HuH-7.5 (cell line): ENCODE measurements at regions not wholly inside any gene's neighbourhood (a gene's known extent, or its start where the extent isn't known, plus 50 kb on each side); places are given as distances from the start of the nearest gene placed in this dataset.
"Not testable (repeated sequence)": the region's sequence is repeated elsewhere in the genome, so short reads cannot be mapped to it uniquely, and the experiment has no call there.

Experiments used
- DNase-seq: peaks from one replicate; pipeline ENCODE4 v3.0.0; 2011; ENCODE audit warnings: low spot score

DNA sequence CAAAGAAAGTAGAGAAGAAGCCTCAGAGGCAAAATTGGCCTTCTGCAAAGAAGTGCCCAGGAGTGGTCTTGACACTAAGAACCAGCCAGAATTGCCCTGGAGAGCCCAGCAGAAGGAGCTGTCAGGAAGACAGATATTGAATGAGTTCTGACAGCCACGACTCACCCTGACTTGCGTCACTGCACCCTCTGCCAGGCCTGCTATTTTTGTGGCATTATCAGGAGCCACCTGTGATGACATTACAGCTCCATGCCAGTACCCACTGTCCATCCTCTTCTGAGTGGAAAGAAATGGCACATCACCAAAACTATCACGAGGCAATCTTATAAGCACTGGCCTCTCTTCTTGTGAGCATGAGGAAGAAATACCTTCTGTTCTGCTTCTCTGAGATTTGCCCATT, 67.7 kb downstream of the SMIM20 start:
- DNase-seq, result no peak

DNA sequence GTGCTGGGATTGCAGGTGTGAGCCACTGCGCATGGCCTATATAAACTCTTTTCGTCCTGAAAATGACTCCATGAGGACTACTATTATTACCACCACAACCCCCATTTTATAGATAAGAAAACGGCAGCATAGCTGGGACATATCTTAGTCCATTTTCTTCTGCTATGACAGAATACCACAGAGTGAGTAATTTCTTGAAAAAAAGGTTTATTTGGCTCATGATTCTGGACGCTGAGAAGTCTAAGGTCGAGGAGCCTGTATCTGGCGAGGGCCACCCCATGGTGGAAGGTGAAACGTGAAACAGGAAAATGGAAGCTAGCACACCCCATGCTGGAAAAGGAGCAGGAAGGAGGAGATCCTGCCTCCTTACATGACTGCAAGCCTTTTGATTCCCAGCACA, 68.9 kb downstream of the SMIM20 start:
- DNase-seq, result no peak

DNA sequence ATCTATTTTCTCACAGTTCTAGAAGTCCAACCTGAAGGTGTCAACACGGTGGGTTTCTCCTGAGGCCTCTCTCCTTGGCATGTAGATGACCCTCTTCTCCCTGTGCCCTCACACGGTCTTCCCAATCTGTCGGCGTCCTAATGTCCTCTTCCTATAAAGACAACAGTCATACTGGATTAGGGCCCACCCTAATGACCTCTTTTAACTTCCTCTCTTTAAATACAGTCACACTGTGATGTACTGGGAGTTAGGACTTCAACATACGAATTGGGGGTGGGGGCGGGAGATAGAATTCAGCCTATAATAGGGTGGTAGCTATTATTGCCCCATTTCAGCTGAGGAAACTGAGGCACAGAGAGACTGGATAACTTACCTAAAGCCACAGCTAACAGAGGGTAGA, 70.2 kb downstream of the SMIM20 start:
- DNase-seq, result no peak

DNA sequence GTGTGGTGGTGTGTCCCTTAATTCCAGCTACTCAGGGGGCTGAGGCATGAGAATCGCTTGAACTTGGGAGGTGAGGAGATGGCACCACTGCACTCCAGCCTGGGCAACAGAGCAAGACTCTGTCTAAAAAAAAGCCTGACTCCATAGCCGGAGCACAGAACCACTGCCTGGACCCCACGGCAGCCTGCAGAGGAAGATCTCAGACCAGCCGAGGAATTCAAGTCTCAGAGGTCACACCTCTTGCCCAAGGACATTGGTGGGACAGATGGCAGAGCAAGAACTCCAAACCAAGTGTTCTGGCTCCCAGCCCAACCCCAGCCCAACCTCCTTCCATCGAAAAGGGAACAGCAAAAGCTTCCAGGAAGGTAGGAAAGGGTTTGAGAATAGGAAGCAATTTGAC, 70.8 kb downstream of the SMIM20 start:
- DNase-seq, result no peak

DNA sequence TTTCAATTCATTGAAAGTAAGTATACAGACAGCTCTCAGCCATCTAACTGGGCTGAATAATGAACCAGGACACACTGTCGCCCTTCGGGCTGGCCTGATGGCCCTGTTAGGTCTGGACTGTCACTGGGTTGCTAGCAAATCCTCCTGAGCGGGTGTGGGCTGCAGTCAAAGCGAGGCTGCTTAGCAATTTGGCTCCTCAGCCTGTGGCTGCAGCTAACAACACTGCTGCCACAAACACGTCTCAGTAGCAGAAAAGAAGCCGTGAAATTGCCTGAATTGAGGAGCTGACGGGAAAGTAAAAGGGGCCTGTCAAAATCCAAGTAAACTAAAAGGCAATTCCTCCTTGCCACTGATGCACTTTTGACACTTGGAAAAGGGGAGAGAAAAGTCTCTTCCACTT, 72.8 kb downstream of the SMIM20 start:
- DNase-seq, result no peak

DNA sequence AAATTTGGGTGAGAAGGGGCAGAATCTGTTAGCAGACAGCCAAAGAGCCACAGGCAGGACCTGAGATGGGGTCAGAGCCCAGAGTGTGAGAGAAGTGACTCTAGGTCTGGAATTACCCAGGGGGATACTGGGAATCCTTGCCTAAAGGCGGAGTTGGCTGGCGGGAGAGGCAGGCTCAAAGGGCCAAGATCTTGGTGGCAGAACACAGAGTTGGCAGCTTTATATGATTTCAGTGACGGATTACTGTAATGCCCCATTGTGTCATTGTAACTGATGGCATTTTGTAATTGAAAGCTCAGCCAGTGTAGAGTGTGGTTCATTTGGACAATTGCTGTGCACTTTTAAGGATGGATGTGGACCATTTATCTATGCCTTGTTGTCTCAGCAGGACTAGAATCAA, 77.3 kb downstream of the SMIM20 start:
- no peak for DNase-seq

DNA sequence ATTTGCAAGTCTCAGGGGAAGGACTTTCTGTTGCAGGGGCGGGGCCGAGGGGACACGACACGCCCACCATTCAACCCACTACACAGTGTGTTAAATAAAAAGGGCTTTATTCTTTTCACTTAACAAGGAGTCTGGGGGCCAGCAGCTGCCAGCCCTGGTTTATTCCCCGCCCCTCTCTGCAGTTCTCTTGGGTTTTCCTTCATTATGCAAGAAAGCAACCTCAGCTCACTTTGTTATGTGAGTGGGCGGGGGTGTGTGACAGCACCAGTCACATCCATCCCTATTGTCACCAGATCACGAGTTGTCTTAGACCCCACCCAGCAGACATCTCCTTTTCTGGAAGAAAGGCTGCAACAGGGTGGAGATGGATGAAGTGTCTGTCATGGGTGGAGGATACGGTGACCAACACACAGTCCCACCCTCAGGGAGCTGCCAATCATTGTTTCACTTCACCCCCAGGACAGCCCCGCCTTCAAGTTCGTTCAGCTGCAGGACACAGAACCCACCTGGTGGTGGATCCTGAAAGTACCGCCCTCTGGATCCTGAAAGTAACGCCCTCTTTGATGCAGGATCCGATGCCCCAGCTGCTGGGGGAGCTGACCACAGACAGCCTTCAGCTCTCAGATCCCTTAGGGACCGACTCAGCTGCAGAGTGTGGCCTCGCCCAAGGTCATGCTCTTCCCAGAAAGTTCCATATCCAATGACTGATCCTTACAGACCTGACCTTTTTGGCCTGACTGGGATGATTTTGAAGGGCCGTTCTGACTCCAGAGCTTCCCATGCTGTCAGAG, 79.6 kb downstream of the SMIM20 start:
- DNase-seq, result peak; percentile 38

DNA sequence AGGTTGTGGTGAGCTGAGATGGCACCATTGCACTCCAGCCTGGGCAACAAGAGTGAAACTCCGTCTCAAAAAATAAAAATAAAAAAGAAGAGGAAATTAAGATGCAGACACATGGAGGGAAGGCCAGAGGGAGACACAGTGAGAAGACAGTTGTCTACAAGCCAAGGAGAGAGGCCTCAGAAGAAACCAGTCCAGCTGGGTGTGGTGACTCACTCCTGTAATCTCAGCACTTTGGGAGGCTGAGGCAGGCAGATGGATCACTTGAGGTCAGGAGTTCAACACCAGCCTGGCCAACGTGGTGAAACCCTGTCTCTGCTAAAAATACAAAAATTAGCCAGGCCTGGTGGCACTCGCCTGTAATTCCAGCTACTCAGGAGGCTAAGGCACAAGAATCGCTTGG, 80.6 kb downstream of the SMIM20 start:
- DNase-seq, result not testable (repeated sequence)

DNA sequence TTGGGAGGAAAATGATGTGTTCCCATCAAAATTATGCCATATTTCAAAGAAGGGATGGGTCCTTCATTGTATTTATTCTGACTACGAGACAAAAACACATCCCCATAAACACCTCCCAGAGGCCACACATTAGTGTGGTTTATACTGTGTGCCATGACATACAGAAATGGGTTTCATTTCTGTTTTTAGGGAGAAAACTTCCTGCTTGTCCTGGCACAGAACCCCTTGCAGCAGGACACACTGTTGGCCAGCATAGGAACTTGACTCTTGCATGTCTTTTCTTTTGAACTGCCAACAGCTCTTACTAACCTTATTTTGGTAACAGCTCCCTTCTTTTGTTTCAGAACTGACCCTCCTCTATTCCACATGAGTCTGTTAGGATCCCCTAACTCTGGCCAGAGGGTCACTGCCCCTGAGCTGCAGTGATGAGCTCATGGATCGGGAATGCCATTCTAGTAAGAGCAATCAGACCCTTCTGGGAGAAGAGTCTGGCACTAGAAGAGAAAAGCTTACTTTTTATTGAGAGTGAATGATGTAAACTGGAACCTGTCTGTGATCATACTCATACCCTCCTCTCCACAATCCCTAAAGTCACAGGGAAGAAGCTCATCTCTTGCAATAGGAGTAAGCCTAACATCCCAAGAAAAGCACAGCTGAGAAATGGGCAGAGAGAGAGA, 86.4 kb downstream of the SMIM20 start:
- no peak for DNase-seq

DNA sequence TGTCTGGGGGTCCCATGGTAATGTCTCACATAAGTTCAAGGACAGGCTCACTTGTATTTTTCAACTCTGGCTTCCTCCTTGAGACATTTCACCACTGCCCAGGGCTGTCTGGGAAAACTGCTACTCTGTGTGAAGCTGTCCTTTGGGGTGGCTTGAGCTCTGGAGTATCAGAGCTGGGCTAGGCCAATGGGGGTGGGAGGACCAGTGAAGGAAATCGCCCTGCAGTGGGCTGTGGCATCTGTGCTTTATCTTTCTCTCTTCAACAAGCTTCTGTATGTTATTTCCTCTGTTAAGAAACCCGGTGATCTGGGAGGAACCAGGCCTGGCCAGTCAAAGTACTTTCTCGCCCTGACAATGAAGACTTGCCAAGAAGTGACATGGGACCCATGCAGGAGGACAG, 87.4 kb downstream of the SMIM20 start:
- DNase-seq, result no peak

DNA sequence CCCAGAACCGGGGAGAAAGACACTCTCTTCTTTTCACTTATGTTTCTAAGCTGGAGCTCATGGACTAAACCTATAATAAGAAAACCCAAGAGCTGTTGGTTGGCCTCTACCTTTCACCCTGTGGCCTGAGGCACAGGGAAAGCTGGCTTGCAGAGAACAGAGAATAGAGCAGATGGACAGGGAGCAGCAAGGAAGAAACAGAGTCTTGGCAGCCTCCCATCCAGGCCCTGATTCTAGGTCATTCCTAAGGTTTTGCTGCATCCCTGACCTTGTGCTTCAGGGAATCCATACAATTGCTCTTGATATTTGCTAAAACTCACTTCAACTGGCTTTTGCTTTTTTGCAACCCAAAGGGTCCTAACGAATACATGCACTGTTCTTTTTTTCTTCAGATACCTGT, 87.8 kb downstream of the SMIM20 start:
- DNase-seq, result no peak

DNA sequence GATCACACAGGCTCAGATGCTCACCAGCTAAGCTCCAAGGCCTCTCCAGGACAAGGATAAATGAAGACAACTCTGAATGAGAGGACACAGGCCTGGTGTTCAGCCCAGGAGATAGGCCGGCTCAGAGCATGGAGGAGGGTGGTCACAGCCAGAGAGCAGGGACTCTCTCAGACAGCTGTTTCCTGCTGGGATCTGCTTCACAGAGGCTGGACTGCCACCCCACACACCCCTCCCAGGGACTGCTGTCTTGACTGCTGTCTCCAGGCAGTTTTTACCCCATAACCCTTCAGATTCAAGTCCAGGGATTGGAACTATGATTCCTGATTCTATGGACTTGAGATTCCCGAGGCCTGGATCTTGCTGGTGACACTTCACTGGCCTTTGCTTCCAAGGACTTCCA, 89.0 kb downstream of the SMIM20 start:
- no peak for DNase-seq

DNA sequence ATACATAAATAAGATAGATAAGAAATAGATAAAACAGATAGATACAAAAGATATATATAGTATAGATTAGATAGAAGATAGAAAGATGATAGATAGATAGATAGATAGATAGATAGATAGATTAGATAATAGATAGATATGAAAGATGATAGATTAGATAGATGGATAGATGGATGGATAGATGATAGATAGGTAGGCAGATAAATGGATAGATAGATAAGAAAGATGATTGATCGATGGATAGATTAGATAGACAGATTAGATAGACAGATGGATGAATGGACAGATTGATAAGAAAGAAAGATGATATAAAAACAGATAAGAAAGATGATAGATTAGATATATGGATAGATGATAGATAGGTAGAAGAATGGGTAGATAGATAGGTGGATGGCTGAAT, 90.3 kb downstream of the SMIM20 start:
- DNase-seq, result no peak

DNA sequence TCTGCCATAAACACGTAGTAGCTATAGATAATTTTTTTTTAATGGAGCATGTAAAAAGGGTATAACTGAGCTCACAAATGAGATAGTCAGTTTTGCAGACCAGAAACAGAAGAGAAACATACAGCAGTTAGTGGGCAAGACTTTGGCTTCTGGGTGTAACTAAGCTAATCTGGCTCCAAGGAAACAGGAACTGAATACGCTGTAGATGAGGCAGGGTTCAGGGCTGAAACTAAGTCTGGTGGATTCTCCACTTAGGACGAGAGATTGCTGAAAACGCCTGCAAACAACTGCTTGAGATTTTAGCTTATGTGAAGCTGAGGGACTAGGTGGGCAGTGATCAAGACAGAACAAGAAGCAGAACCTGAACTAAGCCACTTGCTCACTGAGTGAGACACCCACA, 91.7 kb downstream of the SMIM20 start:
- DNase-seq, result no peak

DNA sequence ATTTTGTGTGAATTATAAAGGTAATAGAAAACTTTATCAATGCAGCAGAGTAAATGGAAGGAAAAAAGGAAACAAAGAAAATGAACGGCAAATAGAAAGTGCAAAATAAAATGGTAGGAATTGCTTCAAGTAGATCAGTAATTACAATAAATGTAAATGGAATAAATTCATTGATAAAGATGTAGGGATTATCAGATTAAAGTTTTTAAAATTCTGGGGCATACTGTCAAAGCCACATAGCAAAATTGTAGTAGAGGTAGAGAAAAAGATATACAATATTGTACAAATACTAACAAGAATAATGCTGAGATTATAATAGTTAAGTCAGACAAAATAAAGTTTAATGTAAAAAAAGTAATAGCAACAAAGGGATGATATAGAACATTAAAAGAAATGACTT, 94.7 kb downstream of the SMIM20 start:
- DNase-seq, result no peak

DNA sequence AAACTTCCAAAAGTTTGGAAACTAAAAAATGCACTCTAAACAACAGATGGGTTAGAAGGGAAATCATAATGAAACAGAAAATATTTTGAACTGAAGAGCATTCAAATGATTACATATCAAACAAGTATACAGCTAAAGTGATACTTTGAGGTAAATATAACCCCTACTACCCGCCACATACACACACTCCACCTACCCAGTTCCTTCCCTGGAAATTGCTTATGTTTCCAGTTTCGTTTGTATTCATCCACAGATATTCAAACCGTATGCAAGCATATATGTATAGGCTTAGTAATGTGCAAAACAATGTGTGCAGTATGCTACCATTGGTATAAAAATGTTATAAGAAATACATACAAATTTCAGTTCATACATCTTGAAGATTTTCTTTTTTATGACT, 95.5 kb downstream of the SMIM20 start:
- DNase-seq, result no peak

DNA sequence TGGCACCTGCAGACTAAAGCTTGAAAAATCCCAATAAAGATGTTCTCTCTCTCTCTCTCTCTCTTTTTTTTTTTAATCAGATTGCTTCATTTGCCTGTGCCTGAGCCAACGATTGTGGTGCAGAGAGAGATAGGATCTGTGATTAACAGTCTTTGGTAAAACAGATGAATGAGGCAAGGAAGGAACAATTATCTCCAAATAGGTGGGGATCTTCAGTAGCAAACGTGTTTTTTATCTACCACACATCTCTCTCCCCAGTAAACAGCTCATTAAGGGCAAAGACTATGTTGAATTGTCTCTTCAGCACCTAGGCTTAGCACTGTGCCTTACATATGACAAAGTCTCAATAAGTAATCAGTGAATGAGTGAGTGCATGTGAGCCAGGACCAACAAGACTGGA, 96.3 kb downstream of the SMIM20 start:
- no peak for DNase-seq

DNA sequence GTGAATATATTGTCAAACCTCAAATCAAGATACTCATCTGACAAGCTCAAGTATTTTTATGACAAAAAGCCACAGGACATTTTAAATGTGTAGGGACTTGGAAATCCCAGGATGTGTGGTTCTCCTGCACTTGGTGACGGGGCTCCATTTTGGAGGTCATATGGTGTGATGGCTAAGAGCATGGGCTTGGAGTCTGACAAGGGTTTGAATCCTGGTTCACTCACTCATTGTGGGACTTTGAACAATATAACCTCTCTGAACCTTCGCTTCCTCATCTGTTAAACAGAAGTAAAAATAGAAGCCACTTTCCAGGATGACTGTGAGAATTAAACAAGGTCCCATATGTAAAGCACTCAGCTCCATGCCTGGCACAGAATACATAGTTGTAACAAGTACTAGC, 99.6 kb downstream of the SMIM20 start:
- no peak for DNase-seq

DNA sequence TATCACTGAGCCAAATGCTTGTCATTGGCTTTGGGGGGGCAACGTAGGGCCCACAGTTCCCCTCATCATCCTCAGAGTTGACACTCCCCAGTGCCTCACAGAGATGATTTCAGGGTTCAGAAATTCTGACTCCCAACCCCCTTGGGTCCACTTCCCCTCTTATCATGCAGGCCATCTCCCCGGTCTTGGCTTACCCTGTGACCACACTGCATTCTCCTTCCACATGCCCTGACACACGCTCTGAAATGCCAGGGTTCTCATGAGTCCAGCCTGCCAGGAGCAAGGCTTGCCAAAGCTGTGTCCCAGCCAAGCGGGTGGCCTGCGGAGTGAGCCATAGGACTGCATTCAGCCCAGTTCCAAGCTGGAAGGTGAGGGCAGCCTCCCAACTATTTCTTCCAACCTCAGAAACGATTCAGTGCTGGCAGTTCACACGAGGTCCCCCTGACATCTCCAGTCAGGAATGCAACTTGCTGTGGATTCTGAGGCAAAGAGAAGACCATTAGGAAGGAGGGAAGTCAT, 101.2 kb downstream of the SMIM20 start:
- no peak for DNase-seq

DNA sequence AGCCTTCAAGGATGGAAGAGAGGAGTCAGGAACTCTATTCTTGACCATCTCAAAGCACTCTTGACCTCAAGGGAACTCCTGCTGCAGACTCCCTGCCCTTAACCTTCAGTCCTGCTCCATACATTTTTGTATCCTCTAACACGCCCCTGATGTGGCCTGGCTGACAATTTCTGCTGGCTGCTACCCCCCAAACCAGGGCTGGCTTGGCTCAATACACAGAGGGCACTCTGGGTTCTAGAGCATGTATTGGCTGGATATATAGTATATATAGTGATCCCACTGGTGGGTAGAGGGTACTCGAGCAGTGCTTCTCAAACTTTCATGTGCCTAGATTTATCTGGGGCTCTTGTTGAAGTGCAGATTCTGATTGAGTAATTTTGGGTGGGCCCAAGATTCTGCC, 101.9 kb downstream of the SMIM20 start:
- no peak for DNase-seq

DNA sequence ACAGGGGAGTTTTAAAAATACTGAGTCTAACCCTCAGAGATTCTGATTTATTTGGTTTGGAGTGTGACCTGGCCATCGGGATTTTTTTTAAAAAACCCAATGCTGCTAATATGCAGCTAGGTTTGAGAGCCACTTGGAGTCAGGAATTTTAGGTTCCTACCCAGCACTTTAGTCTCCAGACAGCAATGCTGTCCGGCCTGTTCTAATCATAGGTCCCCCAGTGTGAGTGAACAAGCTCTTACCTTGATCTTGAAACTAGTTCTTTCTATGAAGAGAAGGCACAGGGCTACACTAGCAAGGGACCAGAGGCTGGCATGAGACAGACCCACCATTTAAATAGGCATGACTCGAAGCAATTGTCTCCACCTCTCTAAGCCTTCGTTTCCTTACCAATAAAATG, 103.5 kb downstream of the SMIM20 start:
- no peak for DNase-seq

DNA sequence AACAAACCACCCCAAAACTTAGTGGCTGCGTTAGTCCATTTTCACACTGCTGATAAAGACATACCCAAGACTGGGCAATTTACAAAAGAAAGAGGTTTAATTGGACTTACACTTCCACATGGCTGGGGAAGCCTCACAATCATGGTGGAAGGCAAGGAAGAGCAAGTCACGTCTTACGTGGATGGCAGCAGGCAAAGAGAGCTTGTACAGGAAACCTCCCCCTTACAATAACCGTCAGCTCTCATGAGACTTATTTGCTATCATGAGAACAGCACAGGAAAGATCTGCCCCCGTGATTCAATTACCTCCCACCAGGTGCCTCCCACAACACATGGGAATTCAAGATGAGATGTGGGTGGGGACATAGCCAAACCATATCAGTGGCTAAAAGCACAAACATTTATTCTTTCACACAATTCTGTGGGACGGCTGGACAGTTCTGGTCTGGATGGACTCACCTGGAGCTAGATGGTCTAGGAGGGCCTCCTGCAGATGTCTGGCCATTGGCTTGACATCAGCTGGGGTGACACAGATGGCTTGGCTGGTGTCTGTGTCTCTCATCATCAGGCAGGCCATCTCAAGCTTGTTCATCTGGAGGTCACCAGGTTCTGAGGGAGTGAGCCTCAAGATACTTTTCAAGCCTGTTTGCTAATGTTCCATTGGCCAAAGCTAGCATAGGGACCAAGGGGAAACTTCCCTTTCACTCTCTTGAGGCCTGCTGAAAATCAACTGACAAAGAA, 104.1 kb downstream of the SMIM20 start:
- not testable (repeated sequence) for DNase-seq

DNA sequence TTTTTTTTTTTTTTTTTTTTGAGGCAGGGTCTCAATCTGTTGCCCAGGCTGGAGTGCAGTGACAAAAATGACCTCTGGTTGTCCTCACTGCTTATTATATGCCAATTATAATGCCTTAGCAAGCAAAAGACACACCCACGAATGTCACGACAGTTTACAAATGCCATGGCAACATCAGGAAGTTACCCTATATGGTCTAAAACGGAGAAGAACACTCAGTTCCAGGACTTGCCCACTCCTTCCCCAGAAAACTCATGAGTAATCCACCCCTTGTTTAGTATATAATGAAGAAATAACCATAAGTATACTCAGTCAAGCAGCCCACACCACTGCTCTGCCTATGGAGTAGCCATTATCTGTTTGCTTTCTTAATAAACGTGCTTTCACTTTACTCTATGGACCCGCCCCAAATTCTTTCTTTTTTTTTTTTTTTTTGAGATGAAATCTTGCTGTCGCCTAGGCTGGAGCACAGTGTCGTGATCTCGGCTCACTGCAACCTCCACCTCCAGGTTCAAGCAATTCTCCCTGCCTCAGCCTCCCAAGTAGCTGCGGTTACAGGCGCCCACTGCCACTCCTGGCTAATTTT, 106.2 kb downstream of the SMIM20 start:
- DNase-seq, result no peak
